MM.1S (cell line): ENCODE measurements at regions not wholly inside any gene's neighbourhood (a gene's known extent, or its start where the extent isn't known, plus 50 kb on each side); places are given as distances from the start of the nearest gene placed in this dataset.

Experiments used
- CTCF ChIP-seq: fragments of 300-600 bp; sonication (generic); IDR thresholded peaks from 2 replicates; pipeline ENCODE4 v1.5.1; 2016; ENCODE audit warnings: antibody characterized with exemption, low read length, mixed read lengths
- EZH2phosphoT487 ChIP-seq: fragments of 300-600 bp; sonication (generic); IDR thresholded peaks from 2 replicates; pipeline ENCODE4 v1.6.1; 2018; ENCODE audit warnings: antibody characterized with exemption, low read length

- TF ChIP-seq CTCF = no peak
- no peak for TF ChIP-seq EZH2phosphoT487
Observed at GRCh38 chr20:57947421-57948179, 237.8 kb upstream of the PMEPA1 start.
